HCT116 (cell line): ENCODE measurements at regions not wholly inside any gene's neighbourhood (a gene's known extent, or its start where the extent isn't known, plus 50 kb on each side); places are given as distances from the start of the nearest gene placed in this dataset.

Experiments used
- ATAC-seq: fragments of 200-7000 bp; cut with Tn5 transposase; 2 replicates; pipeline ENCODE4 v1.9.1; 2020; ENCODE audit warnings: mild to moderate bottlenecking, moderate library complexity
- BruUV-seq: library from RNA; stranded (reverse); fragments of 400-500 nt; replicated peaks from 2 replicates; lab custom pipeline; 2021; lab: Mats Ljungman, UMichigan
- CTCF ChIA-PET: fragments of 300-600 bp; sonication (Branson Sonifier 250); formaldehyde crosslinking; loops from one replicate; lab custom pipeline; 2021; ENCODE audit warnings: antibody characterized with exemption; lab: Charles Lee
- POLR2A ChIA-PET: fragments of 300-600, 350-600 bp; sonication (Branson Sonifier 250); formaldehyde crosslinking; loops from one replicate; lab custom pipeline; 2021; ENCODE audit warnings: antibody characterized with exemption; lab: Charles Lee
- RAD21 ChIA-PET, 2 experiments: fragments of 300-600 bp; sonication (Branson Sonifier 250); formaldehyde crosslinking; loops; one replicate each; lab custom pipeline; 2023; ENCODE audit warnings: low total read pairs in 2 of 2; ENCODE audit not compliant: uncharacterized antibody in 2 of 2, unreplicated experiment in 2 of 2, low non-redundant PET in 1 of 2; lab: Charles Lee
- DNase-seq: peaks from one replicate; pipeline ENCODE4 v3.0.0-alpha.2; 2010; ENCODE audit warnings: low read depth, low spot score
- H2AFZ ChIP-seq: fragments of 200-600 bp; shearing (Covaris generic), sonication (generic); 2 replicates; pipeline ENCODE4 v1.6.1; 2017; ENCODE audit warnings: low read depth, mixed run types, mixed read lengths, antibody characterized with exemption, low read length; ENCODE audit not compliant: poor library complexity, severe bottlenecking
- H3K27ac ChIP-seq: 2 replicates; pipeline ENCODE4 v1.5.1; 2012; ENCODE audit warnings: low read depth, low read length
- H3K27me3 ChIP-seq: fragments of 200-600 bp; sonication (generic); 2 replicates; pipeline ENCODE4 v1.6.1; 2016; ENCODE audit warnings: mixed run types, low read length, mixed read lengths; ENCODE audit not compliant: insufficient read depth
- H3K36me3 ChIP-seq, 2 experiments: fragments of 200-500 bp in 1 of 2; fragments of 200-600 bp in 1 of 2; sonication (Bioruptor generic) in 1 of 2; sonication (generic) in 1 of 2; 2 replicates each; pipeline versions ENCODE4 v1.5.1 to v1.6.1; 2014 to 2016; ENCODE audit warnings: low read length in 2 of 2, inconsistent platforms in 1 of 2, mixed read lengths in 1 of 2, mixed run types in 1 of 2; ENCODE audit not compliant: insufficient read depth in 2 of 2, control insufficient read depth in 1 of 2
- H3K4me1 ChIP-seq, 2 experiments: fragments of 200-600 bp in 1 of 2; sonication (generic) in 1 of 2; 2 replicates each; pipeline versions ENCODE4 v1.5.1 to v1.6.1; 2012 to 2017; ENCODE audit warnings: low read length in 2 of 2, inconsistent platforms in 1 of 2, mild to moderate bottlenecking in 1 of 2, mixed read lengths in 1 of 2, mixed run types in 1 of 2, moderate library complexity in 1 of 2; ENCODE audit not compliant: insufficient read depth in 2 of 2, control insufficient read depth in 1 of 2
- H3K4me2 ChIP-seq: fragments of 200-600 bp; sonication (generic); 2 replicates; pipeline ENCODE4 v1.6.1; 2017; ENCODE audit warnings: mixed run types, low read length, mixed read lengths
- H3K4me3 ChIP-seq, 2 experiments: fragments of 200-600 bp in 1 of 2; sonication (generic) in 1 of 2; replicated peaks in 1 of 2; 2 replicates each; pipeline ENCODE4 v1.5.1; 2011 to 2016; ENCODE audit warnings: low read length in 2 of 2, control low read depth in 1 of 2, low read depth in 1 of 2, mild to moderate bottlenecking in 1 of 2, mixed read lengths in 1 of 2, mixed run types in 1 of 2
- H3K79me2 ChIP-seq: fragments of 200-600 bp; sonication (generic); 2 replicates; pipeline ENCODE4 v1.6.1; 2017; ENCODE audit warnings: mild to moderate bottlenecking, mixed run types, low read length, moderate library complexity, mixed read lengths; ENCODE audit not compliant: insufficient read depth
- H3K9ac ChIP-seq: fragments of 200-600 bp; sonication (generic); 2 replicates; pipeline ENCODE4 v1.6.1; 2016; ENCODE audit warnings: low read length, mixed read lengths
- H3K9me2 ChIP-seq: fragments of 200-600 bp; sonication (generic), shearing (Covaris generic); 2 replicates; pipeline ENCODE4 v1.6.1; 2017; ENCODE audit warnings: mixed run types, mild to moderate bottlenecking, moderate library complexity; ENCODE audit not compliant: insufficient read depth
- H3K9me3 ChIP-seq, 2 experiments: fragments of 200-500 bp in 1 of 2; fragments of 200-600 bp in 1 of 2; sonication (Bioruptor generic) in 1 of 2; sonication (generic) in 1 of 2; 2 replicates each; pipeline ENCODE4 v1.6.1; 2014 to 2017; ENCODE audit warnings: low read length in 2 of 2, mixed read lengths in 2 of 2, inconsistent platforms in 1 of 2, low read depth in 1 of 2, mild to moderate bottlenecking in 1 of 2, mixed run types in 1 of 2, moderate library complexity in 1 of 2; ENCODE audit not compliant: control insufficient read depth in 1 of 2, insufficient read depth in 1 of 2
- H4K20me1 ChIP-seq: fragments of 200-600 bp; sonication (generic), shearing (Covaris generic); 2 replicates; pipeline ENCODE4 v1.6.1; 2017; ENCODE audit warnings: mixed run types, mild to moderate bottlenecking, moderate library complexity; ENCODE audit not compliant: insufficient read depth
- CBX3 ChIP-seq: IDR thresholded peaks from 2 replicates; pipeline ENCODE4 v1.6.1; 2012; ENCODE audit warnings: low read depth
- ELF1 ChIP-seq: IDR thresholded peaks from 2 replicates; pipeline ENCODE4 v1.6.1; 2012; ENCODE audit warnings: low read depth, borderline replicate concordance
- FOSL1 ChIP-seq: IDR thresholded peaks from 2 replicates; pipeline ENCODE4 v1.6.1; 2012; ENCODE audit warnings: low read depth
- JUND ChIP-seq: IDR thresholded peaks from 2 replicates; pipeline ENCODE4 v1.6.1; 2012
- POLR2A ChIP-seq: IDR thresholded peaks from 2 replicates; pipeline ENCODE4 v1.7.0; 2011; ENCODE audit warnings: borderline replicate concordance; ENCODE audit not compliant: insufficient read depth, insufficient read length; ENCODE audit errors: extremely low read depth
- POLR2AphosphoS5 ChIP-seq: IDR thresholded peaks from 2 replicates; pipeline ENCODE4 v1.6.1; 2011; ENCODE audit warnings: mild to moderate bottlenecking, low read depth, low read length, moderate library complexity
- SRF ChIP-seq: IDR thresholded peaks from 2 replicates; pipeline ENCODE4 v1.6.1; 2012; ENCODE audit warnings: low read depth
- ZFX ChIP-seq: fragments of 450-650 bp; IDR thresholded peaks from 2 replicates; pipeline ENCODE4 v1.6.1; 2017
- ZNF274 ChIP-seq: fragments of 200-500 bp; sonication (Bioruptor generic); IDR thresholded peaks from 2 replicates; pipeline ENCODE4 v1.6.1; 2014; ENCODE audit warnings: mild to moderate bottlenecking, low read depth, low read length, inconsistent platforms
- intact Hi-C: fragments of 100-400 bp; cut with micrococcal nuclease; formaldehyde crosslinking; loops from 2 replicates; pipeline ENCODE4 v1.10.0; 2022
- TF ChIP-seq, protein P1 (sequence below): IDR thresholded peaks from 2 replicates; pipeline ENCODE4 v1.6.1; 2012; ENCODE audit warnings: low read depth
- TF ChIP-seq, protein P2 (sequence below): IDR thresholded peaks from 2 replicates; pipeline ENCODE4 v1.6.1; 2012

DNA sequence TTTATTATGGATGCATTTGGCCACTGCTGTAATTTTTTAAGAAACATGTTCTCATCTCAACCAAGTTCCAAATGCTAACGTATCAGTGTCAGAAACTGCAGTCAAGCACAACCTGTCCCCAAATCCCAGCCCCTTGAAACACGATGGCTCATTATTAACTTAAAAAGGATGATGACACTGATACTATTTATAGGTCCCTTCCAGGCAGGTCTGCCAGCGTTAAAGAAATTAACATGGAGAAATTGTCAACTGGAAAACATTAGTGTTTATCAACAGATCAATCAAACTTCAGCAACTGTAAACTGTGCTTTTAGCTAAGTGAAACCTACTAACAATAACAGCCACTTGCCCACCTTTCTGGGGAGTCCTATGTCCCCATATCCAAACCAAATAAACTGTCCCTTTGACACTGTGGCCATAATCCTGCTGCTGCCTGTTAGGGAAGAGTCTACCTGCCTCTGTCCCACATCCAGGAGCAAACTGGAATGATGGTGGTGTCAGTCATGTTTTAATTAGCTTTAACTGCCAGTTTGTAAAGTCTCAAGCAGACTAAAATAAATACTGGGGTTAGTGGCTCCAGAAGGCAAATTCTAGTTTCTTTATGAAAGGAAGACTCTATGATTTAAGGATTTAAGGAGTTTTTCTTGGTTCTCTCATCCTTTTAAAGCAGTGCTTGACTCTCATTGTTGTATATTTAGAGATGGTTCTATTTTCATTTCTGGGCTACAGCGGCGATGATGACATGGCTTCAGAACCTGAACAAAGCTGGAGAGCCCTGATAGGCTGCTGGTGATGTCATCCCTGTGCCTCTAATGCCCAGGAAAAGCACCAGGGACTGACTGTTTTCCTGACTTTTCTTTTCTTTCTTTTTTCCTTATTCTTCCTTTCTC lies 583.6 kb upstream of the PIK3C3 start:
- BruUV-seq = no TSS peak

DNA sequence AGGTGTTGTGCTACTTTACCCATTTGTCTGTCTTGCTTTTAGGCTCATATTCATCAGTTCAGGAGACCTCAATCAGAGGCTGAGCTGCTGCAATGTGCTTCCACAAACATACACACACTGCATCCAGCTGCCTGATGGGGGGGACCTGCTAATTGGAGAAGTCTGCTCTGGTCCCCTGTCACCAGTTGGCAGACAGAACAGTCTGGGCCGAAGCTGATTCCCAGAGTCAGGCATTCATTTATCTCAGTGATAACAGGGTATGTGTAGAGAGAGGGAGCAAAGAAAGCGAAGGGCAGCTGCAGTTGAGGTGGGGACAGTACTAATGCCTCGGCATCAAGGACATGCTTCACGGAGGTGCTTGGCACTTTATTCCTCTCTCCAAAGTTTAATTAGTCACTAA lies 584.3 kb upstream of the PIK3C3 start:
- intact Hi-C loops = no loop called here
- BruUV-seq = no TSS peak
- H2AFZ ChIP-seq = no peak overlapping the region
- H4K20me1 ChIP-seq = no peaks in the 10 kb centered on the region
- ChIA-PET CTCF (no interaction called here), POLR2A (no interaction called here), RAD21 (no interaction called here)
- no peaks in the 10 kb centered on the region for H3K4me1 ChIP-seq
- no peaks in the 10 kb centered on the region for H3K79me2 ChIP-seq
- H3K4me3 ChIP-seq = no peak overlapping the region
- TF ChIP-seq FOSL1 = no peak
- no peak for TF ChIP-seq ZNF274
- TF ChIP-seq CBX3 = no peak
- TF ChIP-seq ZFX = no peak
- TF ChIP-seq, protein P1, sequence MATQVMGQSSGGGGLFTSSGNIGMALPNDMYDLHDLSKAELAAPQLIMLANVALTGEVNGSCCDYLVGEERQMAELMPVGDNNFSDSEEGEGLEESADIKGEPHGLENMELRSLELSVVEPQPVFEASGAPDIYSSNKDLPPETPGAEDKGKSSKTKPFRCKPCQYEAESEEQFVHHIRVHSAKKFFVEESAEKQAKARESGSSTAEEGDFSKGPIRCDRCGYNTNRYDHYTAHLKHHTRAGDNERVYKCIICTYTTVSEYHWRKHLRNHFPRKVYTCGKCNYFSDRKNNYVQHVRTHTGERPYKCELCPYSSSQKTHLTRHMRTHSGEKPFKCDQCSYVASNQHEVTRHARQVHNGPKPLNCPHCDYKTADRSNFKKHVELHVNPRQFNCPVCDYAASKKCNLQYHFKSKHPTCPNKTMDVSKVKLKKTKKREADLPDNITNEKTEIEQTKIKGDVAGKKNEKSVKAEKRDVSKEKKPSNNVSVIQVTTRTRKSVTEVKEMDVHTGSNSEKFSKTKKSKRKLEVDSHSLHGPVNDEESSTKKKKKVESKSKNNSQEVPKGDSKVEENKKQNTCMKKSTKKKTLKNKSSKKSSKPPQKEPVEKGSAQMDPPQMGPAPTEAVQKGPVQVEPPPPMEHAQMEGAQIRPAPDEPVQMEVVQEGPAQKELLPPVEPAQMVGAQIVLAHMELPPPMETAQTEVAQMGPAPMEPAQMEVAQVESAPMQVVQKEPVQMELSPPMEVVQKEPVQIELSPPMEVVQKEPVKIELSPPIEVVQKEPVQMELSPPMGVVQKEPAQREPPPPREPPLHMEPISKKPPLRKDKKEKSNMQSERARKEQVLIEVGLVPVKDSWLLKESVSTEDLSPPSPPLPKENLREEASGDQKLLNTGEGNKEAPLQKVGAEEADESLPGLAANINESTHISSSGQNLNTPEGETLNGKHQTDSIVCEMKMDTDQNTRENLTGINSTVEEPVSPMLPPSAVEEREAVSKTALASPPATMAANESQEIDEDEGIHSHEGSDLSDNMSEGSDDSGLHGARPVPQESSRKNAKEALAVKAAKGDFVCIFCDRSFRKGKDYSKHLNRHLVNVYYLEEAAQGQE = no peak
- H3K9me3 ChIP-seq = peaks cover 11 to 21% of the 10 kb centered on the region in 2 experiments; a peak in 3 of 4 replicates
- H3K9me2 ChIP-seq = no peaks in the 10 kb centered on the region
- ATAC-seq (no peak), DNase-seq (no peak)
- no peak overlapping the region for H3K9ac ChIP-seq
- H3K27ac ChIP-seq = no peak overlapping the region
- H3K27me3 ChIP-seq = no peaks in the 10 kb centered on the region
- H3K4me2 ChIP-seq = no peak overlapping the region
- H3K36me3 ChIP-seq = no peaks in the 10 kb centered on the region

More for the DNA sequence above, 583.6 kb upstream of the PIK3C3 start:
- POLR2A ChIA-PET = no interaction called here
- Histone ChIP-seq H3K27ac (no peak overlapping the region), H3K4me2 (no peak overlapping the region), H3K9me2 (no peaks in the 10 kb centered on the region), H4K20me1 (no peaks in the 10 kb centered on the region), H2AFZ (no peak overlapping the region), H3K4me3 (no peak overlapping the region), H3K9ac (no peak overlapping the region)
- intact Hi-C loops = no loop called here
- ATAC-seq = no peak
- TF ChIP-seq ELF1 = no peak
- TF ChIP-seq POLR2A = no peak
- TF ChIP-seq, protein P2, sequence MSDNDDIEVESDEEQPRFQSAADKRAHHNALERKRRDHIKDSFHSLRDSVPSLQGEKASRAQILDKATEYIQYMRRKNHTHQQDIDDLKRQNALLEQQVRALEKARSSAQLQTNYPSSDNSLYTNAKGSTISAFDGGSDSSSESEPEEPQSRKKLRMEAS = no peak
- TF ChIP-seq SRF = no peak
- no peak for TF ChIP-seq POLR2AphosphoS5
- no peak for TF ChIP-seq JUND
- TF ChIP-seq, all 23 proteins: peak for 0
- Histone ChIP-seq H3K27me3 (no peaks in the 10 kb centered on the region), H3K9me3 (peaks cover 11 to 15% of the 10 kb centered on the region in 2 experiments; a peak in 3 of 4 replicates), H3K36me3 (no peaks in the 10 kb centered on the region), H3K79me2 (no peaks in the 10 kb centered on the region), H3K4me1 (no peaks in the 10 kb centered on the region)
- CTCF ChIA-PET = no interaction called here
- RAD21 ChIA-PET = no interaction called here
- no peak for DNase-seq
